ENCODE measurements at regions not wholly inside any gene's neighbourhood (a gene's known extent, or its start where the extent isn't known, plus 50 kb on each side); places are given as distances from the start of the nearest gene placed in this dataset.

DNA sequence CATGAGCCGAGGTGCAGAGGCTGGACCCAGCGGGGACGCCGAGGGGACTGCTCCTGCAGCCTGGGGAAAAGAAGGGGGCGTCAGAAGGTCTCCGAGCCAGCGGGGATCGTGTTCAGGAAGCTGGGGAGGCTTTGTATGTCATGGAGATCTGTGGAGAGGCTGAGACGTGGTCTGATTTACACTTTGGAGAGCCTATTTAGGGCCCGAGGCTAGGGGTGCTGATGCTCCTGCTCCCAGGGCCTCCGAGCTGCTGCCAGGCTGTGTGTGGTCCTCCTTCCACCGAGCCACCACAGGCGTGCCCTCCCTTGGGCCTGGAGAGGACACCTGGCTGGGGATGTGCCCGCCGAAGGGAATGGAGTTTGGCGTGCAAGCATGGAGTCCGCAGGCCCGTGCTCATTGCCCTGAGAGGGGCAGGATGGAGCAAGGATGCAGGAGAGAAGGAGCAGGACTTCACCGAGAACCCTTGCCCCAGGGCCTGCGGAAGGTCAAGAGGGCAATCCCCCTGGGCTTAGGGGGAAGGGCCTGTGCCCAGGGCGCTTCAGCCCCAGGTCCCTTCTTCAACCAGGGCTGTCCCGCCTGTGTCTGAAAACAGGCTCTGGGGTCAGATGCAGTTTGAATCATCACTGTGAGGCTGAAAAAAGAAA lies 252.5 kb downstream of the VAPA start:
- TF ChIP-seq, protein P1, sequence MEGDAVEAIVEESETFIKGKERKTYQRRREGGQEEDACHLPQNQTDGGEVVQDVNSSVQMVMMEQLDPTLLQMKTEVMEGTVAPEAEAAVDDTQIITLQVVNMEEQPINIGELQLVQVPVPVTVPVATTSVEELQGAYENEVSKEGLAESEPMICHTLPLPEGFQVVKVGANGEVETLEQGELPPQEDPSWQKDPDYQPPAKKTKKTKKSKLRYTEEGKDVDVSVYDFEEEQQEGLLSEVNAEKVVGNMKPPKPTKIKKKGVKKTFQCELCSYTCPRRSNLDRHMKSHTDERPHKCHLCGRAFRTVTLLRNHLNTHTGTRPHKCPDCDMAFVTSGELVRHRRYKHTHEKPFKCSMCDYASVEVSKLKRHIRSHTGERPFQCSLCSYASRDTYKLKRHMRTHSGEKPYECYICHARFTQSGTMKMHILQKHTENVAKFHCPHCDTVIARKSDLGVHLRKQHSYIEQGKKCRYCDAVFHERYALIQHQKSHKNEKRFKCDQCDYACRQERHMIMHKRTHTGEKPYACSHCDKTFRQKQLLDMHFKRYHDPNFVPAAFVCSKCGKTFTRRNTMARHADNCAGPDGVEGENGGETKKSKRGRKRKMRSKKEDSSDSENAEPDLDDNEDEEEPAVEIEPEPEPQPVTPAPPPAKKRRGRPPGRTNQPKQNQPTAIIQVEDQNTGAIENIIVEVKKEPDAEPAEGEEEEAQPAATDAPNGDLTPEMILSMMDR (optimal IDR thresholded peaks at IDR 0.05 in 1 of 3, IDR thresholded peaks at IDR 0.05 in 1 of 3, conservative IDR thresholded peaks at IDR 0.05 in 1 of 3; ENCODE audit: extremely low read depth in 1 of 3, insufficient read depth in 2 of 3, low read length in 3 of 3): no peak
- no peak for TF ChIP-seq EZH2 (IDR thresholded peaks at IDR 0.05; ENCODE audit: low read length)

Measured in keratinocyte (primary cell).